CD8-positive, alpha-beta memory T cell (primary cell): ENCODE measurements at regions not wholly inside any gene's neighbourhood (a gene's known extent, or its start where the extent isn't known, plus 50 kb on each side); places are given as distances from the start of the nearest gene placed in this dataset.

Source experiments
- CTCF ChIA-PET: fragments of 350-600 bp; sonication (Branson Sonifier 250); formaldehyde crosslinking; loops from one replicate; lab custom pipeline; 2021; ENCODE audit warnings: antibody characterized with exemption; lab: Charles Lee
- POLR2A ChIA-PET: fragments of 350-600 bp; sonication (Branson Sonifier 250); formaldehyde crosslinking; loops from one replicate; lab custom pipeline; 2021; ENCODE audit warnings: antibody characterized with exemption; lab: Charles Lee
- DNase-seq, 5 donors: peaks; one replicate each; pipeline versions ENCODE4 v3.0.0 to v3.0.0-alpha.2; 2020 to 2022; ENCODE audit warnings: mixed read lengths in 1 of 5
- H3K27ac ChIP-seq: one replicate; pipeline ENCODE4 v1.7.0; 2013; ENCODE audit warnings: low read depth, mild to moderate bottlenecking, low read length, moderate library complexity
- H3K27me3 ChIP-seq: 2 replicates; pipeline ENCODE4 v1.7.0; 2013; ENCODE audit warnings: low read length, mild to moderate bottlenecking; ENCODE audit not compliant: insufficient read depth, poor library complexity, severe bottlenecking
- H3K36me3 ChIP-seq: 2 replicates; pipeline ENCODE4 v1.7.0; 2013; ENCODE audit warnings: mild to moderate bottlenecking, low read length, moderate library complexity; ENCODE audit not compliant: insufficient read depth
- H3K4me1 ChIP-seq: 2 replicates; pipeline ENCODE4 v1.7.0; 2013; ENCODE audit warnings: mild to moderate bottlenecking, low read length, moderate library complexity; ENCODE audit not compliant: insufficient read depth
- H3K4me3 ChIP-seq: 2 replicates; pipeline ENCODE4 v1.7.0; 2013; ENCODE audit warnings: mild to moderate bottlenecking, low read length
- H3K9me3 ChIP-seq: 2 replicates; pipeline ENCODE4 v1.7.0; 2013; ENCODE audit warnings: mild to moderate bottlenecking, low read length
- H3K27ac Mint-ChIP-seq, 8 donors: one replicate each; pipeline ENCODE4 v1.8.0; 2020 to 2021; ENCODE audit warnings: mixed read lengths in 8 of 8, mild to moderate bottlenecking in 6 of 8, inconsistent platforms in 3 of 8, moderate library complexity in 3 of 8
- H3K27me3 Mint-ChIP-seq, 2 donors: one replicate each; pipeline ENCODE4 v1.8.0; 2020 to 2021; ENCODE audit warnings: mixed read lengths in 2 of 2, mild to moderate bottlenecking in 1 of 2, moderate library complexity in 1 of 2
- H3K36me3 Mint-ChIP-seq, 3 donors: one replicate each; pipeline ENCODE4 v1.8.0; 2020 to 2021; ENCODE audit warnings: mixed read lengths in 3 of 3, inconsistent platforms in 1 of 3, mild to moderate bottlenecking in 1 of 3
- H3K4me1 Mint-ChIP-seq, 3 donors: one replicate each; pipeline ENCODE4 v1.8.0; 2020 to 2021; ENCODE audit warnings: mixed read lengths in 3 of 3, inconsistent platforms in 1 of 3, mild to moderate bottlenecking in 1 of 3
- H3K4me3 Mint-ChIP-seq, 7 donors: one replicate each; pipeline ENCODE4 v1.8.0; 2020 to 2021; ENCODE audit warnings: mixed read lengths in 7 of 7, mild to moderate bottlenecking in 6 of 7, moderate library complexity in 4 of 7, inconsistent platforms in 2 of 7
- H3K9me3 Mint-ChIP-seq, 5 donors: one replicate each; pipeline ENCODE4 v1.8.0; 2020 to 2022; ENCODE audit warnings: mixed read lengths in 5 of 5, mild to moderate bottlenecking in 3 of 5, moderate library complexity in 2 of 5, inconsistent platforms in 1 of 5

GRCh38 chr6:169071394-169071793 is 182.3 kb downstream of the THBS2 start:
- H3K36me3 Mint-ChIP-seq, result no peaks in the 10 kb centered on the region
- H3K27me3 ChIP-seq, result no peaks in the 10 kb centered on the region
- no peaks in the 10 kb centered on the region for H3K4me1 Mint-ChIP-seq
- H3K4me3 ChIP-seq, result no peak overlapping the region
- DNase-seq, result no peak
- no peaks in the 10 kb centered on the region for H3K9me3 Mint-ChIP-seq
- H3K27me3 Mint-ChIP-seq, result peaks cover 0 to 18% of the 10 kb centered on the region in 2 donors
- ChIA-PET POLR2A (no interaction called here), CTCF (no interaction called here)
- no peaks in the 10 kb centered on the region for H3K9me3 ChIP-seq
- H3K36me3 ChIP-seq, result no peaks in the 10 kb centered on the region
- no peak overlapping the region for H3K27ac ChIP-seq
- H3K4me3 Mint-ChIP-seq, result no peak overlapping the region
- no peak overlapping the region for H3K27ac Mint-ChIP-seq
- H3K4me1 ChIP-seq, result no peaks in the 10 kb centered on the region

- ChIA-PET CTCF (no interaction called here), POLR2A (interaction anchor here (0.7 kb wide), 1 partner anchor 11 kb away, joined by 3 read pairs; no protein-coding TSS in a partner anchor)
- H3K4me3 ChIP-seq, result no peak overlapping the region
- Mint-ChIP-seq H3K27me3 (peaks cover 0 to 14% of the 10 kb centered on the region in 2 donors), H3K36me3 (no peaks in the 10 kb centered on the region), H3K4me3 (no peak overlapping the region), H3K9me3 (no peaks in the 10 kb centered on the region), H3K27ac (no peak overlapping the region), H3K4me1 (no peaks in the 10 kb centered on the region)
- no peaks in the 10 kb centered on the region for H3K36me3 ChIP-seq
- DNase-seq, result no peak
- H3K27me3 ChIP-seq, result no peaks in the 10 kb centered on the region
- H3K9me3 ChIP-seq, result no peaks in the 10 kb centered on the region
- H3K27ac ChIP-seq, result no peak overlapping the region
- no peaks in the 10 kb centered on the region for H3K4me1 ChIP-seq
Observed at GRCh38 chr6:169070506-169071176, 183.0 kb downstream of the THBS2 start.

GRCh38 chr6:169069356-169069755 is 184.3 kb downstream of the THBS2 start:
- Histone ChIP-seq H3K4me3 (no peak overlapping the region), H3K9me3 (no peaks in the 10 kb centered on the region), H3K27ac (no peak overlapping the region), H3K4me1 (no peaks in the 10 kb centered on the region), H3K36me3 (no peaks in the 10 kb centered on the region), H3K27me3 (no peaks in the 10 kb centered on the region)
- Mint-ChIP-seq H3K4me3 (no peak overlapping the region), H3K4me1 (no peaks in the 10 kb centered on the region), H3K36me3 (no peaks in the 10 kb centered on the region), H3K9me3 (no peaks in the 10 kb centered on the region), H3K27me3 (peaks cover 4 to 12% of the 10 kb centered on the region in 2 donors), H3K27ac (no peak overlapping the region)
- ChIA-PET CTCF (no interaction called here), POLR2A (no interaction called here)
- DNase-seq, result no peak

- Mint-ChIP-seq H3K4me1 (no peaks in the 10 kb centered on the region), H3K27me3 (peaks cover 6 to 10% of the 10 kb centered on the region in 2 donors), H3K36me3 (no peaks in the 10 kb centered on the region), H3K27ac (no peak overlapping the region), H3K4me3 (no peak overlapping the region), H3K9me3 (peaks cover 0 to 7% (median 1%) of the 10 kb centered on the region in 5 donors)
- Histone ChIP-seq H3K36me3 (no peaks in the 10 kb centered on the region), H3K9me3 (no peaks in the 10 kb centered on the region), H3K27me3 (no peaks in the 10 kb centered on the region), H3K4me1 (no peaks in the 10 kb centered on the region), H3K27ac (no peak overlapping the region), H3K4me3 (no peak overlapping the region)
- no peak for DNase-seq
- CTCF ChIA-PET, result no interaction called here
- POLR2A ChIA-PET, result no interaction called here
Observed at GRCh38 chr6:169064194-169064593, 189.5 kb downstream of the THBS2 start.

- H3K27me3 ChIP-seq, result no peaks in the 10 kb centered on the region
- no peak overlapping the region for H3K27ac ChIP-seq
- H3K36me3 ChIP-seq, result no peaks in the 10 kb centered on the region
- no peak for DNase-seq
- Mint-ChIP-seq H3K27me3 (peaks cover 6 to 12% of the 10 kb centered on the region in 2 donors), H3K36me3 (no peaks in the 10 kb centered on the region), H3K27ac (no peak overlapping the region), H3K4me1 (no peaks in the 10 kb centered on the region), H3K9me3 (peaks cover 0 to 7% (median 1%) of the 10 kb centered on the region in 5 donors), H3K4me3 (no peak overlapping the region)
- H3K4me1 ChIP-seq, result no peaks in the 10 kb centered on the region
- CTCF ChIA-PET, result no interaction called here
- H3K4me3 ChIP-seq, result no peak overlapping the region
- H3K9me3 ChIP-seq, result no peaks in the 10 kb centered on the region
- POLR2A ChIA-PET, result no interaction called here
Observed at GRCh38 chr6:169062272-169062671, 191.4 kb downstream of the THBS2 start.

GRCh38 chr6:169058634-169059033 is 195.0 kb downstream of the THBS2 start:
- Mint-ChIP-seq H3K4me1 (no peaks in the 10 kb centered on the region), H3K9me3 (peaks cover 0 to 9% (median 3%) of the 10 kb centered on the region in 5 donors), H3K27ac (no peak overlapping the region), H3K4me3 (no peak overlapping the region), H3K27me3 (peaks cover 4 to 11% of the 10 kb centered on the region in 2 donors), H3K36me3 (no peaks in the 10 kb centered on the region)
- Histone ChIP-seq H3K9me3 (no peaks in the 10 kb centered on the region), H3K27ac (no peak overlapping the region), H3K27me3 (no peaks in the 10 kb centered on the region), H3K4me3 (no peak overlapping the region), H3K36me3 (no peaks in the 10 kb centered on the region), H3K4me1 (no peaks in the 10 kb centered on the region)
- DNase-seq, result no peak
- ChIA-PET CTCF (no interaction called here), POLR2A (no interaction called here)

- H3K4me3 ChIP-seq, result no peak overlapping the region
- Mint-ChIP-seq H3K4me3 (no peak overlapping the region), H3K9me3 (peaks cover 0 to 9% (median 0%) of the 10 kb centered on the region in 5 donors), H3K27me3 (peaks cover 9 to 17% of the 10 kb centered on the region in 2 donors), H3K36me3 (no peaks in the 10 kb centered on the region), H3K4me1 (no peaks in the 10 kb centered on the region), H3K27ac (no peak overlapping the region)
- POLR2A ChIA-PET, result no interaction called here
- H3K27ac ChIP-seq, result no peak overlapping the region
- no peak for DNase-seq
- no peaks in the 10 kb centered on the region for H3K4me1 ChIP-seq
- CTCF ChIA-PET, result no interaction called here
- no peaks in the 10 kb centered on the region for H3K36me3 ChIP-seq
- H3K9me3 ChIP-seq, result no peaks in the 10 kb centered on the region
- no peaks in the 10 kb centered on the region for H3K27me3 ChIP-seq
Observed at GRCh38 chr6:169052462-169052861, 201.2 kb downstream of the THBS2 start.

- no peaks in the 10 kb centered on the region for H3K27me3 ChIP-seq
- no peak for DNase-seq
- Mint-ChIP-seq H3K4me3 (no peak overlapping the region), H3K36me3 (no peaks in the 10 kb centered on the region), H3K4me1 (no peaks in the 10 kb centered on the region), H3K27ac (no peak overlapping the region), H3K9me3 (peaks cover 0 to 6% (median 0%) of the 10 kb centered on the region in 5 donors), H3K27me3 (peaks cover 9 to 13% of the 10 kb centered on the region in 2 donors)
- H3K9me3 ChIP-seq, result no peaks in the 10 kb centered on the region
- CTCF ChIA-PET, result no interaction called here
- H3K4me1 ChIP-seq, result no peaks in the 10 kb centered on the region
- no peak overlapping the region for H3K4me3 ChIP-seq
- no peak overlapping the region for H3K27ac ChIP-seq
- POLR2A ChIA-PET, result no interaction called here
- no peaks in the 10 kb centered on the region for H3K36me3 ChIP-seq
Observed at GRCh38 chr6:169051371-169051770, 202.3 kb downstream of the THBS2 start.
